Heart right ventricle (tissue), 16 donors: ENCODE measurements at regions not wholly inside any gene's neighbourhood (a gene's known extent, or its start where the extent isn't known, plus 50 kb on each side); places are given as distances from the start of the nearest gene placed in this dataset.

Experiments used
- ATAC-seq, 8 donors: fragments of 200-7000 bp; cut with Tn5 transposase; one replicate each; pipeline ENCODE4 v1.9.1; 2020; ENCODE audit warnings: mild to moderate bottlenecking in 8 of 8, moderate library complexity in 8 of 8, moderate number of reproducible peaks in 1 of 8
- DNase-seq, 2 donors: peaks; one replicate each; pipeline ENCODE4 v3.0.0-alpha.2; 2020
- H3K27ac ChIP-seq, 10 donors: fragments of 200-600 bp; sonication (generic) in 2 of 10; one replicate each; pipeline versions ENCODE4 v1.5.0 to v1.8.0; 2020 to 2022; ENCODE audit warnings: mild to moderate bottlenecking in 3 of 10
- H3K27me3 ChIP-seq, 7 donors: fragments of 200-600 bp; one replicate each; pipeline ENCODE4 v1.8.0; 2021 to 2022; ENCODE audit warnings: mild to moderate bottlenecking in 2 of 7
- H3K36me3 ChIP-seq, 9 donors: fragments of 200-600 bp; sonication (generic) in 1 of 9; one replicate each; pipeline versions ENCODE4 v1.5.0 to v1.8.0; 2020 to 2022; ENCODE audit warnings: mild to moderate bottlenecking in 2 of 9
- H3K4me1 ChIP-seq, 9 donors: fragments of 200-600 bp; sonication (generic) in 1 of 9; one replicate each; pipeline versions ENCODE4 v1.5.0 to v1.8.0; 2020 to 2022; ENCODE audit warnings: mild to moderate bottlenecking in 4 of 9
- H3K4me3 ChIP-seq, 10 donors: fragments of 200-600 bp; sonication (generic) in 2 of 10; one replicate each; pipeline versions ENCODE4 v1.5.0 to v1.8.0; 2020 to 2022; ENCODE audit warnings: mild to moderate bottlenecking in 7 of 10, moderate library complexity in 2 of 10
- H3K9me3 ChIP-seq, 11 donors: fragments of 200-600 bp in 10 of 11; sonication (generic) in 2 of 11; one replicate each; pipeline versions ENCODE4 v1.5.0 to v1.8.0; 2013 to 2022; ENCODE audit warnings: mild to moderate bottlenecking in 2 of 11, control low read depth in 1 of 11, moderate library complexity in 1 of 11
- CTCF ChIP-seq, 9 donors: fragments of 200-600 bp; sonication (generic) in 2 of 9; IDR thresholded peaks; one replicate each; pipeline versions ENCODE4 v1.5.0 to v1.8.0; 2021 to 2022; ENCODE audit warnings: antibody characterized with exemption in 9 of 9, mild to moderate bottlenecking in 5 of 9, moderate library complexity in 1 of 9
- WGBS, 2 donors: extraction: QIAGEN DNeasy Blood & Tissue Kit; methylation state at CpG; one replicate each; pipeline ENCODE4 v1.1.7; 2013; ENCODE audit warnings: inconsistent platforms in 1 of 2; 5-methylcytosine and 5-hydroxymethylcytosine counted together
- intact Hi-C, 10 donors: fragments of 100-400 bp; cut with DNase I; formaldehyde crosslinking; loops; one replicate each; pipeline versions ENCODE4 v1.11.1 to v1.14.2; 2022
- donor health status: Arrhythmogenic right ventricular cardiomyopathy.
- donor health status: ischemic (EF 13 %, LVEDD 7.1; RV severe dilation, severe dysfunction).
- donor health status: healthy with polysubstance abuse.
- donor health status: DM: no; HTN: yes; CAD: no.
- donor health status: DM: no; HTN: no; CAD: no.
- donor health status: ischemic (EF 25% LVEDD 6.9; RV normal size, moderate dysfunction).
- donor health status: ischemic (EF 25% LVEDD 5.7; RV mildly dilated, moderate dysfunction).
- donor health status: healthy.
- donor health status: DM: yes; HTN: yes; CAD: no.
- donor health status: Ischemic cardiomyopathy.
- donor health status: ischemic (EF 35%, LVEDD 5.7; RV mildly dilated, moderate dysfunction).
- donor health status: nonischemic (EF 11% LVEDD 7.7; RV severe dilation, severe dysfunction).
- donor health status: DM: yes; HTN: yes; CAD: no.
- donor health status: PGD.
- donor health status: ischemic (EF 29% LVEDD 5.4; RV normal size, mild dysfunction).
- donor health status: nonischemic (EF 23%, LVEDD 6.1; RV moderate dilation, normal function).

- ATAC-seq (no peak), DNase-seq (no peak)
- no peak for TF ChIP-seq CTCF (IDR thresholded peaks at IDR 0.05)
- Histone ChIP-seq H3K36me3 (no peaks in the 10 kb centered on the region), H3K27ac (no peak overlapping the region), H3K4me1 (no peaks in the 10 kb centered on the region), H3K9me3 (peaks cover 0 to 55% (median 11%) of the 10 kb centered on the region in 11 donors), H3K27me3 (no peaks in the 10 kb centered on the region), H3K4me3 (no peak overlapping the region)
- WGBS, 2 donors: 69% methylated on average over 4 of the region's 4 CpGs
- intact Hi-C loops: loop anchor here in 2 of 10 donors (10.0 kb wide), 1 partner anchor 59 kb away; no protein-coding TSS in a partner anchor
Measured at GRCh38 chr15:23994273-23994672, 307.2 kb upstream of the NDN start.

- no peaks in the 10 kb centered on the region for H3K27me3 ChIP-seq
- H3K36me3 ChIP-seq: no peaks in the 10 kb centered on the region
- ATAC-seq (no peak), DNase-seq (no peak)
- no peak overlapping the region for H3K27ac ChIP-seq
- peaks cover 0 to 44% (median 11%) of the 10 kb centered on the region in 11 donors for H3K9me3 ChIP-seq
- no peak for TF ChIP-seq CTCF (IDR thresholded peaks at IDR 0.05)
- H3K4me1 ChIP-seq: no peaks in the 10 kb centered on the region
- 22 to 37% methylated on average over 1 of the region's 1 CpG for WGBS, 2 donors
- no peak overlapping the region for H3K4me3 ChIP-seq
- intact Hi-C loops: loop anchor here in 2 of 10 donors (10.0 kb wide), 1 partner anchor 63 kb away; no protein-coding TSS in a partner anchor
Measured at GRCh38 chr15:23998056-23998455, 311.0 kb upstream of the NDN start.

GRCh38 chr15:24008476-24008875, 321.4 kb upstream of the NDN start:
- Histone ChIP-seq H3K4me1 (no peaks in the 10 kb centered on the region), H3K4me3 (no peak overlapping the region), H3K9me3 (peaks cover 0 to 34% (median 0%) of the 10 kb centered on the region in 11 donors), H3K36me3 (no peaks in the 10 kb centered on the region), H3K27ac (no peak overlapping the region), H3K27me3 (no peaks in the 10 kb centered on the region)
- DNase-seq (no peak), ATAC-seq (no peak)
- no peak for TF ChIP-seq CTCF (IDR thresholded peaks at IDR 0.05)
- intact Hi-C loops: no loop called here
- 26 to 32% methylated on average over 1 of the region's 1 CpG for WGBS, 2 donors

GRCh38 chr15:24017470-24017869, 330.4 kb upstream of the NDN start:
- Histone ChIP-seq H3K4me3 (no peak overlapping the region), H3K27me3 (no peaks in the 10 kb centered on the region), H3K9me3 (peaks cover 0 to 10% (median 0%) of the 10 kb centered on the region in 11 donors), H3K4me1 (no peaks in the 10 kb centered on the region), H3K27ac (no peak overlapping the region), H3K36me3 (no peaks in the 10 kb centered on the region)
- intact Hi-C loops: no loop called here
- DNase-seq (no peak), ATAC-seq (no peak)
- TF ChIP-seq CTCF (IDR thresholded peaks at IDR 0.05): no peak
- 67 to 73% methylated on average over 1 of the region's 1 CpG for WGBS, 2 donors
